IMR-90 (cell line): ENCODE measurements at regions not wholly inside any gene's neighbourhood (a gene's known extent, or its start where the extent isn't known, plus 50 kb on each side); places are given as distances from the start of the nearest gene placed in this dataset.

Source experiments
- ATAC-seq: fragments of 200-7000 bp; cut with Tn5 transposase; 2 replicates; pipeline ENCODE4 v1.9.1; 2020; ENCODE audit warnings: low read depth, mild to moderate bottlenecking, moderate library complexity
- BruUV-seq: library from RNA; stranded (reverse); fragments of 400-500 nt; replicated peaks from 2 replicates; lab custom pipeline; 2021; lab: Mats Ljungman, UMichigan
- CTCF ChIA-PET: fragments of 300-600 bp; formaldehyde crosslinking; extraction: SDS; loops from one replicate; lab custom pipeline; 2021; ENCODE audit warnings: antibody characterized with exemption; lab: Yijun Ruan, JAX
- POLR2A ChIA-PET: fragments of 300-600 bp; sonication (Branson Sonifier 250); formaldehyde crosslinking; loops from one replicate; lab custom pipeline; 2022; ENCODE audit warnings: antibody characterized with exemption; ENCODE audit not compliant: unreplicated experiment; lab: Charles Lee
- DNase-seq: peaks from one replicate; pipeline ENCODE4 v3.0.0; 2013
- H2AFZ ChIP-seq: replicated peaks from 2 replicates; pipeline ENCODE3; 2013; ENCODE audit warnings: low read length, mild to moderate bottlenecking; ENCODE audit not compliant: poor library complexity
- H2AK5ac ChIP-seq: 2 replicates; pipeline ENCODE4 v1.6.1; 2013; ENCODE audit warnings: low read depth, low read length, inconsistent platforms
- H2AK9ac ChIP-seq: replicated peaks from 2 replicates; pipeline ENCODE3; 2013; ENCODE audit warnings: mild to moderate bottlenecking, low read depth, low read length, moderate library complexity; ENCODE audit not compliant: poor library complexity
- H2BK120ac ChIP-seq: 2 replicates; pipeline ENCODE4 v1.6.1; 2013; ENCODE audit warnings: low read depth, low read length, inconsistent platforms
- H2BK15ac ChIP-seq: 3 replicates; pipeline ENCODE4 v1.6.1; 2013; ENCODE audit warnings: low read depth, low read length, inconsistent platforms
- H2BK20ac ChIP-seq: 2 replicates; pipeline ENCODE4 v1.6.1; 2013; ENCODE audit warnings: low read depth, mild to moderate bottlenecking, inconsistent platforms, low read length, moderate library complexity
- H2BK5ac ChIP-seq: 2 replicates; pipeline ENCODE4 v1.6.1; 2013; ENCODE audit warnings: mild to moderate bottlenecking, low read depth, low read length, inconsistent platforms; ENCODE audit not compliant: poor library complexity, severe bottlenecking
- H3K14ac ChIP-seq: replicated peaks from 2 replicates; pipeline ENCODE4 v1.6.1; 2013; ENCODE audit warnings: low read depth, low read length, inconsistent platforms
- H3K18ac ChIP-seq: 2 replicates; pipeline ENCODE4 v1.6.1; 2013; ENCODE audit warnings: low read depth, low read length, control low read depth
- H3K23ac ChIP-seq: 2 replicates; pipeline ENCODE4 v1.6.1; 2013; ENCODE audit warnings: low read depth, low read length, inconsistent platforms
- H3K27ac ChIP-seq: 2 replicates; pipeline ENCODE4 v1.5.1; 2013; ENCODE audit warnings: mild to moderate bottlenecking, control low read depth, low read length; ENCODE audit not compliant: insufficient read depth
- H3K27me3 ChIP-seq: 2 replicates; pipeline ENCODE4 v1.6.1; 2013; ENCODE audit warnings: low read length; ENCODE audit not compliant: control insufficient read depth, insufficient read depth
- H3K36me3 ChIP-seq: 2 replicates; pipeline ENCODE4 v1.6.1; 2013; ENCODE audit warnings: low read length, mixed read lengths; ENCODE audit not compliant: control insufficient read depth, insufficient read depth
- H3K4ac ChIP-seq: 2 replicates; pipeline ENCODE4 v1.6.1; 2013; ENCODE audit warnings: low read depth, low read length, inconsistent platforms
- H3K4me1 ChIP-seq: 2 replicates; pipeline ENCODE4 v1.6.1; 2013; ENCODE audit warnings: low read length, mixed read lengths; ENCODE audit not compliant: control insufficient read depth, insufficient read depth
- H3K4me2 ChIP-seq: 2 replicates; pipeline ENCODE4 v1.6.1; 2013; ENCODE audit warnings: low read depth, mild to moderate bottlenecking, control low read depth, low read length, moderate library complexity
- H3K4me3 ChIP-seq: 2 replicates; pipeline ENCODE4 v1.5.1; 2013; ENCODE audit warnings: low read depth, mild to moderate bottlenecking, control low read depth, low read length, moderate library complexity; ENCODE audit not compliant: insufficient read depth
- H3K56ac ChIP-seq: 2 replicates; pipeline ENCODE4 v1.6.1; 2013; ENCODE audit warnings: low read length, inconsistent platforms; ENCODE audit not compliant: insufficient read depth; ENCODE audit errors: extremely low read depth
- H3K79me1 ChIP-seq, 2 experiments: 2 replicates each; pipeline ENCODE4 v1.6.1; 2013; ENCODE audit warnings: low read length in 2 of 2, inconsistent platforms in 1 of 2, low read depth in 1 of 2
- H3K9ac ChIP-seq: 2 replicates; pipeline ENCODE4 v1.6.1; 2013; ENCODE audit warnings: low read depth, low read length, control low read depth
- H3K9me1 ChIP-seq: 2 replicates; pipeline ENCODE4 v1.6.1; 2013; ENCODE audit warnings: low read length, inconsistent platforms; ENCODE audit not compliant: insufficient read depth
- H3K9me3 ChIP-seq: 2 replicates; pipeline ENCODE4 v1.6.1; 2013; ENCODE audit warnings: low read length; ENCODE audit not compliant: control insufficient read depth, insufficient read depth
- H4K20me1 ChIP-seq: 2 replicates; pipeline ENCODE4 v1.6.1; 2013; ENCODE audit warnings: low read length, inconsistent platforms; ENCODE audit not compliant: insufficient read depth
- H4K5ac ChIP-seq: 2 replicates; pipeline ENCODE4 v1.6.1; 2013; ENCODE audit warnings: mild to moderate bottlenecking, low read depth, low read length, control low read depth
- H4K8ac ChIP-seq, 2 experiments: 2 replicates each; pipeline ENCODE4 v1.6.1; 2013; ENCODE audit warnings: low read depth in 2 of 2, low read length in 2 of 2, control low read depth in 1 of 2, inconsistent platforms in 1 of 2
- H4K91ac ChIP-seq: 2 replicates; pipeline ENCODE4 v1.6.1; 2013; ENCODE audit warnings: low read depth, low read length, inconsistent platforms; ENCODE audit not compliant: insufficient read depth
- BHLHE40 ChIP-seq: fragments of 150-350 bp; IDR thresholded peaks from 2 replicates; pipeline ENCODE4 v1.6.1; 2016; ENCODE audit warnings: mild to moderate bottlenecking, low read depth, low read length
- CEBPB ChIP-seq: IDR thresholded peaks from 2 replicates; pipeline ENCODE4 v1.6.1; 2012; ENCODE audit warnings: low read depth, low read length, improper control_type of control experiment
- MAZ ChIP-seq: IDR thresholded peaks from 2 replicates; pipeline ENCODE4 v1.6.1; 2012; ENCODE audit warnings: low read depth, mild to moderate bottlenecking, low read length, improper control_type of control experiment, moderate library complexity, borderline replicate concordance
- MXI1 ChIP-seq: IDR thresholded peaks from 2 replicates; pipeline ENCODE4 v1.6.1; 2012; ENCODE audit warnings: low read depth, mild to moderate bottlenecking, low read length, moderate library complexity, borderline replicate concordance
- POLR2A ChIP-seq: IDR thresholded peaks from 2 replicates; pipeline ENCODE4 v1.6.1; 2012; ENCODE audit warnings: mild to moderate bottlenecking, low read depth, low read length
- RAD21 ChIP-seq: IDR thresholded peaks from 2 replicates; pipeline ENCODE4 v1.6.1; 2012; ENCODE audit warnings: low read length, improper control_type of control experiment
- RFX5 ChIP-seq: IDR thresholded peaks from 2 replicates; pipeline ENCODE4 v1.8.0; 2012; ENCODE audit warnings: low read depth, mild to moderate bottlenecking, low read length, moderate library complexity
- SMC3 ChIP-seq: fragments of 150-350 bp; IDR thresholded peaks from 2 replicates; pipeline ENCODE4 v1.6.1; 2016; ENCODE audit warnings: low read depth, mild to moderate bottlenecking, antibody characterized with exemption, low read length, moderate library complexity
- WGBS, 2 experiments: methylation state at CpG; one replicate each; pipeline versions ENCODE4 v1.1.5 to v1.1.7; 2013; ENCODE audit warnings: missing lambda C conversion rate in 2 of 2; ENCODE audit not compliant: insufficient read length in 1 of 2; ENCODE audit errors: extremely low coverage in 2 of 2; 5-methylcytosine and 5-hydroxymethylcytosine counted together
- dilution Hi-C: fragments of 300-500 bp; cut with HindIII; formaldehyde crosslinking; loops from one replicate; pipeline ENCODE4 v1.14.3; 2018; ENCODE audit warnings: low sequenced_read_pairs; ENCODE audit not compliant: unreplicated experiment
- in situ Hi-C: fragments of 300-500 bp; cut with MboI; formaldehyde crosslinking; loops from 3 replicates; pipeline ENCODE4 v1.14.3; 2019; ENCODE audit warnings: low sequenced_read_pairs, inconsistent platforms, mixed read lengths
- intact Hi-C: fragments of 100-400 bp; cut with micrococcal nuclease; formaldehyde crosslinking; loops from 2 replicates; pipeline ENCODE4 v1.10.0; 2022
- TF ChIP-seq, protein P1 (sequence below): fragments of 150-350 bp; IDR thresholded peaks from 2 replicates; pipeline ENCODE4 v1.6.1; 2017; ENCODE audit warnings: mild to moderate bottlenecking, antibody characterized with exemption, low read length, low read depth

DNA sequence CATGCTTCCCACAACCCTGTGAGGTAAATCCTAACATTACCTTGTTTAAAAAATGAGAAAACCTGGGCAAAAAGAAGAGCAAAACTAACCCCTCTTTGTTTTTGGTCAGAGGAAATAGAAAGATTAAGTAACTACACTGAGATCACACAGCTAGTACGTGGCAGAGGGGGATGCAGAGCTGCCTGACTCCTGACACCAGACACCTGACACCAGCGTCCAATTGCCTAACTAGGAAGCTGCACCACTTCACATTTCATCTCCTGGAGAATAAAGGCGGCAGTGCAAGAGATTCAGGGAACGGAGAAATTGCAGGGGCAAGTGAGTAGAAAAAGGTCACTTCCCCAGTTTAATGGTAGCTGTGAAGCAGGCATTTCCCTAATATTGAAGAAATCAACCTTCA, 229.3 kb upstream of the PTBP2 start:
- Histone ChIP-seq H3K4me2 (no peak overlapping the region), H3K9ac (no peak overlapping the region), H2BK20ac (no peak overlapping the region), H3K4ac (no peak overlapping the region), H3K9me1 (no peaks in the 10 kb centered on the region), H2AFZ (peak overlapping the region; percentile 62), H4K8ac (no peak overlapping the region), H2BK5ac (no peak overlapping the region), H3K14ac (no peak overlapping the region), H2BK15ac (no peak overlapping the region), H3K27me3 (no peaks in the 10 kb centered on the region), H3K56ac (no peak overlapping the region), H2BK120ac (no peak overlapping the region), H3K36me3 (no peaks in the 10 kb centered on the region), H2AK9ac (no peak overlapping the region), H3K79me1 (no peaks in the 10 kb centered on the region), H4K5ac (no peak overlapping the region), H2AK5ac (no peak overlapping the region), H4K91ac (no peak overlapping the region), H3K4me3 (no peak overlapping the region), H3K23ac (no peak overlapping the region), H3K18ac (no peak overlapping the region), H3K4me1 (no peaks in the 10 kb centered on the region), H3K27ac (no peak overlapping the region), H3K9me3 (no peaks in the 10 kb centered on the region), H4K20me1 (no peaks in the 10 kb centered on the region)
- dilution Hi-C loops = no loop called here
- TF ChIP-seq MAZ (no peak), RFX5 (no peak), SMC3 (no peak), MXI1 (no peak), CEBPB (no peak), POLR2A (no peak), RAD21 (no peak), BHLHE40 (no peak)
- TF ChIP-seq, protein P1, sequence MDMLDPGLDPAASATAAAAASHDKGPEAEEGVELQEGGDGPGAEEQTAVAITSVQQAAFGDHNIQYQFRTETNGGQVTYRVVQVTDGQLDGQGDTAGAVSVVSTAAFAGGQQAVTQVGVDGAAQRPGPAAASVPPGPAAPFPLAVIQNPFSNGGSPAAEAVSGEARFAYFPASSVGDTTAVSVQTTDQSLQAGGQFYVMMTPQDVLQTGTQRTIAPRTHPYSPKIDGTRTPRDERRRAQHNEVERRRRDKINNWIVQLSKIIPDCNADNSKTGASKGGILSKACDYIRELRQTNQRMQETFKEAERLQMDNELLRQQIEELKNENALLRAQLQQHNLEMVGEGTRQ = no peak
- ATAC-seq (no peak), DNase-seq (peak; percentile 72)
- POLR2A ChIA-PET = no interaction called here
- in situ Hi-C loops = no loop called here
- no CpG with 5 or more reads among the region's 4 CpGs for WGBS, 2 experiments
- BruUV-seq = no TSS peak
- CTCF ChIA-PET = interaction anchor here (0.6 kb wide), 1 partner anchor 96 kb away, joined by 3 read pairs; no protein-coding TSS in a partner anchor
- intact Hi-C loops = no loop called here
